ENCODE measurements at regions not wholly inside any gene's neighbourhood (a gene's known extent, or its start where the extent isn't known, plus 50 kb on each side); places are given as distances from the start of the nearest gene placed in this dataset.

- DNase-seq: no peak
Measured at GRCh38 chr14:101380512-101380911, 180.8 kb upstream of the DIO3 start.

DNA sequence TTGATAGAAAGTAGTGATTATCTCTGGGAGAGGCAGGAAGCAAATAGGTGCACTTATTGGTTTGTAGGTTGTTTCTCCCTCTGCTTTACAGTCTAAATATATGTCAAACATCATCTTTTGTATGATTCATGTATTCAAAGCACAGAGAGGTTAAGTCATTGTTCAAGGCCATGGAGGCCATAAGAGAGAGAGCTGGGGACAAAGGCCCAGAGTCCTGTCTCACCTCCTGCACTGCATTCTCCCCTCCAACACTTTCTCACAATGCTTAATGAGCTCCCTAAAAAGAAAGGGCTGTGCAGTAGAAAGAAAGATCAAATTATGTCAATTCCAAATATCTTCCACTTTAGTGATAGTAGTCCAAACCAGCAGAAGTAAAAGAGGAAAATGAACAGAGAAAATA lies 180.4 kb upstream of the DIO3 start:
- no peak for DNase-seq

GRCh38 chr14:101383737-101384338 lies 177.5 kb upstream of the DIO3 start:
- no peak for DNase-seq

GRCh38 chr14:101394374-101394773 lies 166.9 kb upstream of the DIO3 start:
- no peak for DNase-seq

DNA sequence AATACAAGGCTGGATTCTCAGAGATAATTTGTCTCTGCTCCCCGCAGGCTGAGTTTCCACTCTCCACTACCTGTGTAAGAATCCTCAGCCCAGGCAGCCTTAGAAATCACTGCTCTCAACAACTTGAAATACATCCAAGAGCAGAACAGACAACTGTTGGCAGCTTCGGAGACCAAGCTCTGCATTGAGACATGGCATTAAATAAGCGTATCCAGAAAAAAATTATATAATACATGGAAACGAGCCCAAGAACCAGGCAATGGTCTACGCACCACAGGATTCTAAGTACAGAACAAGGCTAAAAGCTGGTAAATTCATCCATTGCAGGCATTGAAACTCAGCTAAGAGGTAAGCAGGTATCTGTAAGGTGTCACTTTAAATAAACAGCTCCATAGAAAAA lies 165.5 kb upstream of the DIO3 start:
- no peak for DNase-seq

DNA sequence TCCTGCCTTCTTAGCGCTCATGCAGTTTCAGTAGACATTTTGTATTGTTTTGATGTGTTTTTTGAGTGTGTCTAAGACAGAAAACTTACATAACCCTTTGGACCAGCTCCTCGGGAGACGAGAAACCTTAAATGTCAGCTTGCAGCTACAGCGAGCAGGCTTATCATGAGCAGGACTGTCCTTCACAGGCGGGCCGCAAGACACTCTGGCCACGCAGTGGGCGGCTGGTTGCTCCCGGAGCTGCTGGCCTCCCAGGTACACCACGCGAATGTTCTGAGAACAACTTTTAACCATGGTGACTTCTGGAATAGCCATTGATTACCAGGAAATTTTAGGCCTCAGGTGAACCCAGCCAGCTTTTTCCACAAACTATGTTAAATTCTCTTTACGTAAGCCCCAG lies 164.1 kb upstream of the DIO3 start:
- DNase-seq: no peak

- DNase-seq: no peak
Measured at GRCh38 chr14:101398011-101398410, 163.3 kb upstream of the DIO3 start.

DNA sequence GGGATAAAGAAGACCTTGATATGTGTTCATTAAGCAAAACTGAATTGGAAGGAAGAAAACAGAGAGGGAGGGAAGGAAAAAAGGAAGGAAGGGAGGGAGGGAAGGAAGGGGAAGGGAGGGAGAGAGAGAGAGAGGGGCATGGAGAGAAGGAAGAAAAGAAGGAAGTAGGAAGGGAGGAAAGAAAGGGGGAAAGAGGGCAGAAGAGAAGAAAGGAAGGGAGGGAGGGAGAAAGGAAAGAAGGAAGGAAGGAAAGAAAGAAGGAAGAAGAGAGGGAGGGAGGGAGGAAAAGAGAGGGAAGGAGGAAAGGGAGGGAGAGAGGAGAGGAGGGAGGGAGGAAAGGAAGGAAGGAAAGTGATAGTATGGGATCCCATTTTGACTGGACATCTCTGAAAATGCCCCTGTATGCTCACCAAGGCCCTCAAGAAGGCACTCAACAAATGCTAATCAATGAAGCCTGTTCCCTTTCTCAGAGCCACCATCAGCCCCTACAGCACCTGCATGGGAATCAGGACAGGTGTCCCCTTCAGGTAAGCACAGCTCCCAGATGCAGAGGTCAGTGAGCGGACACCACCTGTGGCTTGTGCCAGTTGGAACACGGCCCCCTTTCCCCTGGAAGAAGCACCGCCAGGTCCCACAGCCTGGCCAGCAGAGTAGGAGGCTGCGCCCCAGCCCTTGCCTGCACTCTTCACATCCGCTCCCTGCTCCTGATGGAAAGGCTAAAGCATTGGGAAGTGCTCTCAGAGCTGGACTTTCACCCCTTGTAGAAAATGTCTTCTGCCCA lies 161.4 kb upstream of the DIO3 start:
- DNase-seq: no peak

DNA sequence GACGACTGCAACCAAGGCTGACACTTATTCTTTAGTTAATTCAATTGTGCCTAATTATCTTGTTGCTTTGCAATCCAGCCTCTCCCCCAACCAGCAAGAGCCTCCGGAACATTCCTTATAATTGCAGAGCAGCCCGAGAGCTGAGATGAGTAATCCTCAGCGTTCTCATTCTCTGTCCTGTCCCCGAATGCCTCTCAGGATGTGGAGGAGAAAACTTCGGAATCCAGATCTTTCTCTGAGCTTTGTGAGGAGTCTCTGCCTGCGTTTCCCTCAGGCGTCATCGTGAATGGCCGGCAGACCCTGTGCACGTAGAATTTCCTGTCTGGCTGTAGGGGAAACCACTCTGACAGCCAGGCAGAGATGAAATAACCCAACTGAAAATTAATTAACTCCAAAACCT lies 160.5 kb upstream of the DIO3 start:
- no peak for DNase-seq

DNA sequence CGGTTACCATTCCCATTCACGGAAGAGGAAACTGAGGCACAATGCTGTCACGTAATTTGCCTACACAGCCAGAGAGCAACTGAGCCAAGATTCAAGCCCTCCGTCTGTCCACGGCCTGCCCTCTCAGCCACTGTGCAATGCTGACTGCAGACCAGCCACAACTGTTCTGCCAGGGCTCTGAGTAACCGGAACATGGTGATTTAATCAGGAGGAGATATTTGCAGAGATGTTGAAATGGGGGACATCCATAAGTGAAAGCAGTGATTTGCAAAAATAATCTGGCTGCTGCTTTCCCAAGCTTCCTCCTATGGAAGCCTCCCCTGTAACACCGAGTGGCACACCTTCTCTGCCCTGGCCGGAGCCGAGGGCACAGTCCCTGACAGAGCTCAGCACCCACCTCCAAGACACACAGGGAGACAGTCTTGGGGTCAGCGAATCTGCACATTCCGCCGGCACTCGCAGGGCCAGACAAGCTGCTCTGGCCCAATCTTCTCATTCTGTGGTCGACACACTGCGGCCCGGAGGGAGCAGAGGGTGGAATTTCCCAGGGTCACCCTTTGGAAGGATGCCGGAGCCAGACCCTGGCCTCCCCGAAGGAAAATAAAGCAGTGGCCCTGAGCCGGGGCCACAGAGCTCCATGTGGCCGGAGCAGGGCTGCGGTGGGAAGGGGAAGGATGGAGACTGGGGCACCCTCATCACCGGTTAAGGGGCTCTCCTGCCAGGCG lies 158.2 kb upstream of the DIO3 start:
- DNase-seq: no peak

- DNase-seq: no peak
Measured at GRCh38 chr14:101404426-101405170, 156.7 kb upstream of the DIO3 start.

DNA sequence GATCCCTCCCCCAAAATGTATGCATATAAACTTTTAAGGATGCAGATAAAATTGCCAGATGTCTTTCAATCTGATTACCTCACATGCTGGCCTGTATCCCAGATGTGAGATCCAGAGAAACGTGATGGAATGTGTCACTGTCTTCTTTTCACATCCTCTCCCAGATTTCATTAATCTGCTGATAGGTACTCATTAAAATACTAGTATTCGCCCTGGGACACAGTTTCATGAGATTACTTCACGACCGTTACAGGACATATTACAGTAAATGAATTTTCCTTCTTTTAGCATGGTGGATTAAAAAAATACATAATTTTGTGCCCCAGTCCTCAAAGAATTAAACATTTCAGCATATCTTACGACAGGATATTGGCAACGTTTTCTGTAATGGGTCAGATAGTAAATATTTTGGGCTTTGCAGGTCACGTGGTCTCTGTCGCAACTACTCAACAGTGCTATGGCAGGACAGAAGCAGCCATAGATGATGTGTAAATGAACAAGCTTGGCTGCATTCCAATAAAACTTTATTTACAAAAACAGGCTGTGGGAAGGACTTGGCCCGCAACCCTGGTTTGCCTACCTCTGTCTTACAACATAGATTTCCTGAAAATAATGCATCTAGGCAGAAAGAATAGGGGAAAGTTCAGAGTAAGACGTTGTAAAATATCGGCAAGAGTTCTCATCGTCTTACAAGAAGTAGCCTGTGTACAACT lies 156.0 kb upstream of the DIO3 start:
- DNase-seq: no peak

GRCh38 chr14:101406921-101407320 lies 154.4 kb upstream of the DIO3 start:
- DNase-seq: no peak

- DNase-seq: no peak
Measured at GRCh38 chr14:101407328-101407727, 154.0 kb upstream of the DIO3 start.

- no peak for DNase-seq
Measured at GRCh38 chr14:101408077-101408831, 153.0 kb upstream of the DIO3 start.

DNA sequence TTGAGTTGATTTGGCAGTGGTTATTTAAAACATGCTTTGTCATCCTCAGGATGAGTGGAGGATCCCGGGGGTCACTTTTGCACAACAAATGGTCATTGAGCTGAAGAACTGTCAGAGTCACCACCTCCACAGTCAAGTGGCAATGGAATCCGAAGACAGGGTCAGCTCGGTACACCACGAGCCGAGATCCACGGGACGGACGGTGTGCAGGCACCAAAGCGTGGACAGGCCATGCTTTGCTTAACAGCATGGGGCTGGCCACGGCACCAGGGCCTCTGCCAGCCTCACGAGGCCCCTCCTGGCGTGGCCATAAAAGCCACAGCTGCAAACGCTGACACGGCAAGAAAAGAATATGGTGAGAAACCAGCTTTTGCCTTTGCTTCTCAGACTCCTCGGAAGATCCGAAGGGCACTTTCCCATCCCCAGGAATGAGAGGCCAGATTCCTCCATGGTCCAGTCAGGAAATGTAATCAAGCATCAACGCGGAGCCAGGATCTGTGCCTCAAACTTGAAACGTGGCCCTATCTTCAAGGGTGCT lies 152.2 kb upstream of the DIO3 start:
- no peak for DNase-seq

- no peak for DNase-seq
Measured at GRCh38 chr14:101410126-101410525, 151.2 kb upstream of the DIO3 start.

DNA sequence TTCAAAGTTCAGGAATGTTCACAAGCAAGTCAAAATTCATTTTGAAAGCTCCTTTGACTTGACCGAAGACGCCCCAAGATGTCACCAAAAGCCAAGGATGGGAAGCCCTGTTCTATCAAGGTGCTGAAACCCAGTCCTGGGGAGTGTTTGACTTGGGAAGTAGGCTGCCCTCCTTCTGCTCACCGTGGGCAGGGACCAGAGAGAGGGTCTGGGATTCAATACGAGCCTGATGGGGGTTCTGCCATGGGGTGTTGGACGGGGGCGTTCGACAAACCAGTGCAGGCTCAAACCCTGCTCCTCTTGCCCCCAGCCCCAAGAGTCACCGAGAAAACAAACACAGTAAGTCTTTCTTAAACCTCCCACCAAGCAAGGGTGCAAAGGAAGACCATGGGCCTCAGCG lies 150.1 kb upstream of the DIO3 start:
- DNase-seq: no peak

DNA sequence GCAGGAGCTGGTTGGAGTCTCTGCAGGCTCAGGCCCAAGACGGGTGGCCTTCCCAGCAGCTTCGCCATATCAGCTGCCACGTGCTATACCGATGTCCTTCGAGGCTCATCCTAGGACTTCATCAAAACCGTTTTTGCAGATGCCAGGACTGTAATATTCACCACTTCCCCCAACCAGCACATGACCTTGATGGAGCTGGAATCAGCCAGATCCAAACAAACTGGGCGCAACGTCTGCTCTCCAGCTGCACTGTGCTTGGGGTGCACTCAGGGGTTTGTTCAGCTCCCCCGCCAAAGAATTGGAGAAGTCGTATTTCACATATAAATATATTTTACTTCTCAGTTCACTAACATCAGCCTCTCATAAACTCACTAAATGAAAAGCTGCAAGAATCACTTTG lies 149.5 kb upstream of the DIO3 start:
- no peak for DNase-seq

GRCh38 chr14:101412739-101413138 lies 148.6 kb upstream of the DIO3 start:
- no peak for DNase-seq

- no peak for DNase-seq
Measured at GRCh38 chr14:101417434-101417833, 143.9 kb upstream of the DIO3 start.

DNA sequence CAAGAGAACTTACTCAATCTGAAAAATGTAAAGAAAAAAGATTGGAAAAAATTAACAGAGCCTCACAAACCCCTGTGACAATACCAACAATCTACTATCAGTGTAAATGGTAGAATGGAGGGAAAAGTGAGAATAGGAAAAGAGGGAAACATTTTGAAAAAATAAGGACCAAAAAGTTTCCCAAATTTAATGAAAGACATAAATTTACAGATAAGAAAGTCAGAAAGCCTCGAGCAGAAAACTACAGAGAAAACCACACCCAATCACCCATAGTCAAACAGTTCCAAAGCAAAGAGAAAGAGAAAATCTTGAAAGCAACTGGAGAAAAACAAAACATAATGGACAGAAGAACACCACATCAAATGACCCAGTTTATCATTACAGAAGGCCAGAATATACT lies 142.7 kb upstream of the DIO3 start:
- no peak for DNase-seq
